Astrocyte (in vitro differentiated cells and primary cell): ENCODE measurements at regions not wholly inside any gene's neighbourhood (a gene's known extent, or its start where the extent isn't known, plus 50 kb on each side); places are given as distances from the start of the nearest gene placed in this dataset.

Experiments
- EZH2 ChIP-seq: IDR thresholded peaks from 2 replicates; pipeline ENCODE4 v1.6.1; 2012; ENCODE audit warnings: mild to moderate bottlenecking, low read length, inconsistent platforms; ENCODE audit not compliant: insufficient read depth
- TF ChIP-seq, protein P1 (sequence below): IDR thresholded peaks from 2 replicates; pipeline ENCODE4 v1.5.1; 2011; ENCODE audit warnings: low read depth, mild to moderate bottlenecking, inconsistent platforms, low read length, moderate library complexity; ENCODE audit not compliant: insufficient read depth

DNA sequence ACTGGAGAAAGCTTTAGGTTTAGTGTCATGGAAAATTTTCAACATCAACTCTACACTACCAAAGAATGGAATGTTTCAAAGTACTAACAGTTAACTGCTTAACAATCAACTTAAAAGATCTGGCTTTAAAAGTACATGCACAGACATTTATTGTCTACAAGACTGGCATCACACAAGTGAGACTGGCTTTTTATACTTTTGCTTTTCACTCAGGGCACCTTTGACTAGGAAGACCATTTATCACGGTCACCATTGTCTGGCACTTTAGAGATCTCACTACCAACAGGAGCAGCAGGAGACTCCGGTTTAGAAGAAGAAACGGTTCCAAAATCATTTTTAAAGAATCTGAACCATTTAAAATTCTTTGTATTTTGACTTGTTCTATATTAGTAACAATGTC, 812.3 kb downstream of the ADGRL2 start:
- TF ChIP-seq, protein P1, sequence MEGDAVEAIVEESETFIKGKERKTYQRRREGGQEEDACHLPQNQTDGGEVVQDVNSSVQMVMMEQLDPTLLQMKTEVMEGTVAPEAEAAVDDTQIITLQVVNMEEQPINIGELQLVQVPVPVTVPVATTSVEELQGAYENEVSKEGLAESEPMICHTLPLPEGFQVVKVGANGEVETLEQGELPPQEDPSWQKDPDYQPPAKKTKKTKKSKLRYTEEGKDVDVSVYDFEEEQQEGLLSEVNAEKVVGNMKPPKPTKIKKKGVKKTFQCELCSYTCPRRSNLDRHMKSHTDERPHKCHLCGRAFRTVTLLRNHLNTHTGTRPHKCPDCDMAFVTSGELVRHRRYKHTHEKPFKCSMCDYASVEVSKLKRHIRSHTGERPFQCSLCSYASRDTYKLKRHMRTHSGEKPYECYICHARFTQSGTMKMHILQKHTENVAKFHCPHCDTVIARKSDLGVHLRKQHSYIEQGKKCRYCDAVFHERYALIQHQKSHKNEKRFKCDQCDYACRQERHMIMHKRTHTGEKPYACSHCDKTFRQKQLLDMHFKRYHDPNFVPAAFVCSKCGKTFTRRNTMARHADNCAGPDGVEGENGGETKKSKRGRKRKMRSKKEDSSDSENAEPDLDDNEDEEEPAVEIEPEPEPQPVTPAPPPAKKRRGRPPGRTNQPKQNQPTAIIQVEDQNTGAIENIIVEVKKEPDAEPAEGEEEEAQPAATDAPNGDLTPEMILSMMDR = no peak
- TF ChIP-seq EZH2 = no peak
